Heart left ventricle (tissue), 16 donors: ENCODE measurements at regions not wholly inside any gene's neighbourhood (a gene's known extent, or its start where the extent isn't known, plus 50 kb on each side); places are given as distances from the start of the nearest gene placed in this dataset.

Experiments used
- ATAC-seq, 4 donors: fragments of 200-7000 bp; cut with Tn5 transposase; one replicate each; pipeline ENCODE4 v1.9.1; 2020 to 2022; ENCODE audit warnings: moderate library complexity in 4 of 4, mild to moderate bottlenecking in 3 of 4, moderate number of reproducible peaks in 1 of 4
- DNase-seq, 5 donors: peaks; one replicate each; pipeline ENCODE4 v3.0.0-alpha.2; 2020
- H3K27ac ChIP-seq, 12 donors: fragments of 200-600 bp; sonication (generic) in 4 of 12; one replicate each; pipeline versions ENCODE4 v1.5.0 to v1.8.0; 2016 to 2022; ENCODE audit warnings: mild to moderate bottlenecking in 2 of 12
- H3K27me3 ChIP-seq, 9 donors: fragments of 200-600 bp; sonication (generic) in 2 of 9; one replicate each; pipeline versions ENCODE4 v1.5.1 to v1.8.0; 2016 to 2022; ENCODE audit warnings: mild to moderate bottlenecking in 3 of 9
- H3K36me3 ChIP-seq, 9 donors: fragments of 200-600 bp; sonication (generic) in 2 of 9; one replicate each; pipeline versions ENCODE4 v1.5.0 to v1.8.0; 2018 to 2022; ENCODE audit warnings: mild to moderate bottlenecking in 2 of 9
- H3K4me1 ChIP-seq, 12 donors: fragments of 200-600 bp; sonication (generic) in 4 of 12; one replicate each; pipeline versions ENCODE4 v1.5.0 to v1.8.0; 2016 to 2022; ENCODE audit warnings: mild to moderate bottlenecking in 3 of 12
- H3K4me3 ChIP-seq, 12 donors: fragments of 200-600 bp; sonication (generic) in 4 of 12; one replicate each; pipeline versions ENCODE4 v1.5.0 to v1.8.0; 2017 to 2022; ENCODE audit warnings: mild to moderate bottlenecking in 9 of 12, moderate library complexity in 4 of 12
- H3K9me3 ChIP-seq, 12 donors: fragments of 200-600 bp; sonication (generic) in 4 of 12; one replicate each; pipeline versions ENCODE4 v1.5.0 to v1.8.0; 2016 to 2022; ENCODE audit warnings: mild to moderate bottlenecking in 1 of 12
- POLR2A ChIP-seq, 2 donors: fragments of 450-650 bp; IDR thresholded peaks; one replicate each; pipeline ENCODE4 v1.6.1; 2017; ENCODE audit warnings: antibody characterized with exemption in 2 of 2, mild to moderate bottlenecking in 2 of 2, moderate library complexity in 2 of 2
- WGBS, 4 donors: extraction: QIAGEN DNeasy Blood & Tissue Kit in 2 of 4; methylation state at CpG; one replicate each; pipeline versions ENCODE4 v1.1.5 to v1.1.7; 2013 to 2018; 5-methylcytosine and 5-hydroxymethylcytosine counted together
- intact Hi-C, 10 donors: fragments of 100-400 bp; cut with DNase I; formaldehyde crosslinking; loops; one replicate each; pipeline versions ENCODE4 v1.11.1 to v1.14.2; 2022
- TF ChIP-seq, protein P1 (sequence below), 12 donors: fragments of 200-600 bp; sonication (generic) in 4 of 12; IDR thresholded peaks; one replicate each; pipeline versions ENCODE4 v1.5.0 to v1.8.0; 2018 to 2022; ENCODE audit warnings: antibody characterized with exemption in 12 of 12, mild to moderate bottlenecking in 5 of 12
- donor health status: ischemic (EF 13 %, LVEDD 7.1; RV severe dilation, severe dysfunction).
- donor health status: healthy with polysubstance abuse.
- donor health status: DM: no; HTN: yes; CAD: no.
- donor health status: DM: no; HTN: no; CAD: no.
- donor health status: ischemic (EF 25% LVEDD 6.9; RV normal size, moderate dysfunction).
- donor health status: ischemic (EF 25% LVEDD 5.7; RV mildly dilated, moderate dysfunction).
- donor health status: healthy.
- donor health status: DM: yes; HTN: yes; CAD: no.
- donor health status: ischemic (EF 35%, LVEDD 5.7; RV mildly dilated, moderate dysfunction).
- donor health status: nonischemic (EF 11% LVEDD 7.7; RV severe dilation, severe dysfunction).
- donor health status: DM: yes; HTN: yes; CAD: no.
- donor health status: PGD.
- donor health status: ischemic (EF 29% LVEDD 5.4; RV normal size, mild dysfunction).
- donor health status: nonischemic (EF 23%, LVEDD 6.1; RV moderate dilation, normal function).

DNA sequence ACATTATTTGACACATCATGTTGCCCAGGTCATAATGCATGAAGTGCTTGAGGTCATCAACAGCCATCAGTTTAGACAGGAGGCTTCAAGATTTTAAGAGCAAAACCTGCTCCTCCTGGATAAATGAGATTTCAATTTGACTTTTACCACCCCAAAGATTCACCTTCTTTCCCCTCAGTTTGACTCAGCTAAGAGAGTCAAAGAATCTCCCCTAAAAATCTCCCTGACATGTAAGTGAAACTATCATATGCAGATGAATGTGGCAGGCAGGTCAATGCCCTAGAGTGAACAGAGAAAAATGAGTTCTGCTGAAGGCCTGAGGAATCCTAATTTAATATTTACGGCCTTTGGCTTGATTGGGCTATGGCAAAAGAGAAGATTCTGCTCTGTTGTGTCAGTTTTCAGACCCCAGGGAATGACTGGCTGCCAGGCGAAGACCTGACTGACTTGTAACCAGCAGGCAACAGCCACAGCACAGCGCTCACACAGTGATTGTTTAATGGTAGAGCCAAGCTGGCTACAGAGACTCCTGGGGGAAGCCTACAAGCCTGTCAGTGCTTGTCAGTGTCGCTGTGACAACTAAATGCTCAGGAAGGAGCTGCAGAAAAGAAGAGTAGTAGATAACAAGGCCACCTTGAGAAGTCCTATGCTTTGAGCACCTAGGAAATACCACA is 491.2 kb upstream of the LRRC4C start:
- no peaks in the 10 kb centered on the region for H3K4me1 ChIP-seq
- H3K27ac ChIP-seq, result no peak overlapping the region
- H3K36me3 ChIP-seq, result no peaks in the 10 kb centered on the region
- DNase-seq (no peak), ATAC-seq (no peak)
- H3K4me3 ChIP-seq, result no peak overlapping the region
- WGBS, 4 donors, result 52 to 71% (median 62%) methylated on average over 4 of the region's 4 CpGs
- no peaks in the 10 kb centered on the region for H3K27me3 ChIP-seq
- H3K9me3 ChIP-seq, result peaks cover 0 to 4% (median 0%) of the 10 kb centered on the region in 12 donors
- intact Hi-C loops, result no loop called here
- no peak for TF ChIP-seq POLR2A (IDR thresholded peaks at IDR 0.05)
- TF ChIP-seq, protein P1, sequence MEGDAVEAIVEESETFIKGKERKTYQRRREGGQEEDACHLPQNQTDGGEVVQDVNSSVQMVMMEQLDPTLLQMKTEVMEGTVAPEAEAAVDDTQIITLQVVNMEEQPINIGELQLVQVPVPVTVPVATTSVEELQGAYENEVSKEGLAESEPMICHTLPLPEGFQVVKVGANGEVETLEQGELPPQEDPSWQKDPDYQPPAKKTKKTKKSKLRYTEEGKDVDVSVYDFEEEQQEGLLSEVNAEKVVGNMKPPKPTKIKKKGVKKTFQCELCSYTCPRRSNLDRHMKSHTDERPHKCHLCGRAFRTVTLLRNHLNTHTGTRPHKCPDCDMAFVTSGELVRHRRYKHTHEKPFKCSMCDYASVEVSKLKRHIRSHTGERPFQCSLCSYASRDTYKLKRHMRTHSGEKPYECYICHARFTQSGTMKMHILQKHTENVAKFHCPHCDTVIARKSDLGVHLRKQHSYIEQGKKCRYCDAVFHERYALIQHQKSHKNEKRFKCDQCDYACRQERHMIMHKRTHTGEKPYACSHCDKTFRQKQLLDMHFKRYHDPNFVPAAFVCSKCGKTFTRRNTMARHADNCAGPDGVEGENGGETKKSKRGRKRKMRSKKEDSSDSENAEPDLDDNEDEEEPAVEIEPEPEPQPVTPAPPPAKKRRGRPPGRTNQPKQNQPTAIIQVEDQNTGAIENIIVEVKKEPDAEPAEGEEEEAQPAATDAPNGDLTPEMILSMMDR (IDR thresholded peaks at IDR 0.05), result no peak

DNA sequence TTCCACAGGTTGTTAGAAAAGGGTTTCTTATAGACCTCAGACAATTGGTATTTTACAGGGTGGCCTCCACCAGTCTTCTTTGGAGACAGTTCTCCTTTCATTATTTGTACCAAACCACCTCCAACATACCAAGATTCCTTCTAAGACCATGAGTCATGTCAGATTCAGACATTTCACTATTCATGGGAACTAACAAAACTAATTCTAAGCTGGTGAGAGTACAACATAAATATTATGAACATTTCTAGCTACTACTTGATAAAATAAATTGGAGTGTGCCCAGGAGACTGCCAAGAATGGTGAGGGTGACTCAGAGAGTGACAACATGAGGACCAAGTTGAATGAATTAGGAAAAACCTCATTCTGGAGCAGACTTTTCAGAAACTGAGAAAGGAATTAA is 494.6 kb upstream of the LRRC4C start:
- H3K27me3 ChIP-seq, result no peaks in the 10 kb centered on the region
- no peak for TF ChIP-seq POLR2A (IDR thresholded peaks at IDR 0.05)
- TF ChIP-seq, protein P1 (IDR thresholded peaks at IDR 0.05), result no peak
- DNase-seq (no peak), ATAC-seq (no peak)
- H3K27ac ChIP-seq, result no peak overlapping the region
- peaks cover 0 to 11% (median 0%) of the 10 kb centered on the region in 12 donors for H3K9me3 ChIP-seq
- H3K4me3 ChIP-seq, result no peak overlapping the region
- H3K36me3 ChIP-seq, result no peaks in the 10 kb centered on the region
- intact Hi-C loops, result no loop called here
- no peaks in the 10 kb centered on the region for H3K4me1 ChIP-seq

DNA sequence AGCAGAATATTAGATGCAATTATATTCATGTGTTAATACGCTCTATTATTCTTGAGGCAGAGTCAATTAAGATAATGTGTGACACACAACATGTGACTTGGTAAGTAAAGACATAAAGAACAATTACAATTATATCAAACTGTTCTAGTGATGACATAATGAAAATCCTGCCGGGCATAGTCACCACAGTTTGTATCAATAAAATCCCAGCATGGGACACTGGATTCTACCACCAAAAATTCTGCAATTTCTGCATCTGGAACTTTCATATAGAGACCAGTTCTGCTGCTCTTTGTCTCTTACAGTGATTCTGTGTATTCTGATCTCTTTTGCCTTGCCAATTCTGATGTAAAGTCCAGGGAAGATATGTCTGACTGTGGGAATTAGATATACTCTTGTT is 495.6 kb upstream of the LRRC4C start:
- WGBS, 4 donors, result 76 to 84% (median 79%) methylated on average over 2 of the region's 2 CpGs
- intact Hi-C loops, result no loop called here
- TF ChIP-seq, protein P1 (IDR thresholded peaks at IDR 0.05), result no peak
- no peak for TF ChIP-seq POLR2A (IDR thresholded peaks at IDR 0.05)
- Histone ChIP-seq H3K9me3 (peaks cover 0 to 11% (median 0%) of the 10 kb centered on the region in 12 donors), H3K4me1 (no peaks in the 10 kb centered on the region), H3K36me3 (no peaks in the 10 kb centered on the region), H3K4me3 (no peak overlapping the region), H3K27me3 (no peaks in the 10 kb centered on the region), H3K27ac (no peak overlapping the region)
- DNase-seq (no peak), ATAC-seq (no peak)

DNA sequence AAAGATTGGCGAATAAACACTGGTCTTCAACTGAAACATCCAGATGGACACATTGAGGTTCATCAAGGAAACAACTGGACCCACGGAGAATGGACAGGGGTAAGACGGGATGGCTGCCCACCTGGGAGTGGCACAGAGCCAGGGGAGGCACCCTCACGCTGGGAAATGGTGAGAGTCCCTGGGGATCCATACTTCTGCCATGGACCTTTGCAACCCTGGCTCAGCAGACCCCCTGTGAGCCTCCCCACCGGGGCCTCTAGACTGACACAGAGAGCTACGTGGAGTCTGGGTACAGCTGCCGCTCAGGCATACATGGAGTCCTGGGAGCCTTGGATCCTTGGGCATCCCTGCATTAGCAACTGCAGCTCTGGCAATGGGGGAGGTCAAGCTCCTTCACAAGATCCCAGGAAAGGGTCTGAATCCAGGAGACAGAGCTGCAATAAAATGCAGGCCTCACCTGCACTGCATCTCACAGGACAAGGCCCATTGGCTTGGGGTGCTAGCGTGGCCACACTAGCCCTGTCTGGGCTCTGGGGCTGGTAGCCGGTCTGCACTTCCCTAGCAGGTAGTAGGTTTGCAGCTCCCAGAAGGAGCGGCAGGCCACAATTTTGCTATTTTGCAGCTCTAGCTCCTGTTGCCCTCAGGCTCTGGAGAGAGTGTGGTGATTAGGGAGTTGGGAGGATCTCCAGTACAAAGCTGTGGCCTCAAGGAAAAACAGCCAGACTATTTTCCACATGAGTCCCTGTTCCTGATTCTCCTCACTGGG is 496.4 kb upstream of the LRRC4C start:
- ATAC-seq, result no peak

More for the DNA sequence above, 496.4 kb upstream of the LRRC4C start:
- H3K36me3 ChIP-seq, result no peaks in the 10 kb centered on the region
- H3K27ac ChIP-seq, result no peak overlapping the region
- peaks cover 0 to 11% (median 0%) of the 10 kb centered on the region in 12 donors for H3K9me3 ChIP-seq
- intact Hi-C loops, result no loop called here
- WGBS, 4 donors, result 83 to 85% (median 84%) methylated on average over 9 to 10 of the region's 10 CpGs
- H3K4me1 ChIP-seq, result no peaks in the 10 kb centered on the region
- DNase-seq, result no peak
- no peak overlapping the region for H3K4me3 ChIP-seq
- H3K27me3 ChIP-seq, result no peaks in the 10 kb centered on the region
- TF ChIP-seq, protein P1 (IDR thresholded peaks at IDR 0.05), result no peak
